GM18870 (cell line): ENCODE measurements at regions not wholly inside any gene's neighbourhood (a gene's known extent, or its start where the extent isn't known, plus 50 kb on each side); places are given as distances from the start of the nearest gene placed in this dataset.

ENCODE experiments used
- ATAC-seq: cut with Tn5 transposase; IDR thresholded peaks from one replicate; pipeline ENCODE4 v1.9.1; 2021; ENCODE audit warnings: moderate library complexity; ENCODE audit not compliant: unreplicated experiment

- no peak for ATAC-seq
Observed at GRCh38 chr3:182609575-182610156, 183.6 kb upstream of the ATP11B start.

GRCh38 chr3:182612332-182612731 lies 181.0 kb upstream of the ATP11B start:
- ATAC-seq = no peak

GRCh38 chr3:182617500-182617899 lies 175.8 kb upstream of the ATP11B start:
- ATAC-seq = no peak

DNA sequence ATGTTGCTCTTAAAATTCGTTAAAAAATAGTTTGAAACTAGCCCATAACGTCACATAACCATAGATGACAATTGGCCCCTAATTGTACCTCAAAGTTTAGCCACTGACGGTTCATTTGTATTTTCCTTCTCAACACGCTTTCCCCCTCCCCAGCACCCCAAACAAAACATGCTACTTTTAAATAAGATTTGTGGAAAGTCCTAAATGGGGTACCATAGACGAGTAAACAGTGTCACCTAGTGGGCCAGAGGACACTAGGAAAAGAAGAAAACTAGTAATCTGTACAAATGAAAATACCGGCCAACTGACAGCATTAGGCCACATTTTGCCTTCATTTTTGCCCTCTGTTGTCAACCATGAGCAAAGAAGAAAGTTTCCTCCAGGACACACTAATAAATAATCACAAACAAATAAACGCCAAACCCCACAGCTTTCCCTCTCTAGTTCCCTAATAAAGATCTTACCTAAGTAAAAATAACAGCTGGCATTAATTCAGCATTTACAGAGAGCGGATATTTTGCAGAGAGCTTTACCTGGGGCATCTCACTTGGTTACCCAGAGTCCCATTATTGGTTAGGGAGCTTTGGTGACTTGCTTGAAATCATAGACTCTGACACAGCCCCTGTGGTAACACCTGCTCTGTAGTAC lies 175.1 kb upstream of the ATP11B start:
- no peak for ATAC-seq

DNA sequence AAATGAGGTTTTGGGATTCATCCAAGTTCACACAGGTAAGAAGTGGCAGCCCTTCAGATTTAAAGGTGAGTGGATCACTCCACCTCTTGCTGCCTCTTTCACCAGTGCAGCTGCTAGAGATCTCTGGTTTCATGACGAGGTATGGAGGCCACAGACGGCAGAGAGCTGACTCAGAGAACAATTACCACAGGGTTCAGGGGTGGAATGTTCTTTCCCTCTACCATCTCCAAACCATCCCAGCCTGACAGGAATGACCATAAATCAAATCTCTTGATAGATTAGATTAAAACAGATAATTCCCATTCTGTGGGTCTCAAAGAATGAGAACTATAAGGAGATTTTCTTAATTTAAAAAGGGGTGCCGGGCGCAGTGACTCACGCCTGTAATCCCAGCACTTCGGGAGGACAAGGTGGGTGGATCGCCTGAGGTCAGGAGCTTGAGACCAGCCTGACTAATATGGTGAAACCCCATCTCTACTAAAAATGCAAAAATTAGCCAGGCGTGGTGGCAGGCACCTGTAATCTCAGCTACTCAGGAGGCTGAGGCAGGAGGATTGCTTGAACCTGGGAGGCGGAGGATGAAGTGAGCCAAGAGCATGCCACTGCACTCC lies 174.2 kb upstream of the ATP11B start:
- no peak for ATAC-seq

- ATAC-seq = no peak
Observed at GRCh38 chr3:182620723-182621434, 172.4 kb upstream of the ATP11B start.

DNA sequence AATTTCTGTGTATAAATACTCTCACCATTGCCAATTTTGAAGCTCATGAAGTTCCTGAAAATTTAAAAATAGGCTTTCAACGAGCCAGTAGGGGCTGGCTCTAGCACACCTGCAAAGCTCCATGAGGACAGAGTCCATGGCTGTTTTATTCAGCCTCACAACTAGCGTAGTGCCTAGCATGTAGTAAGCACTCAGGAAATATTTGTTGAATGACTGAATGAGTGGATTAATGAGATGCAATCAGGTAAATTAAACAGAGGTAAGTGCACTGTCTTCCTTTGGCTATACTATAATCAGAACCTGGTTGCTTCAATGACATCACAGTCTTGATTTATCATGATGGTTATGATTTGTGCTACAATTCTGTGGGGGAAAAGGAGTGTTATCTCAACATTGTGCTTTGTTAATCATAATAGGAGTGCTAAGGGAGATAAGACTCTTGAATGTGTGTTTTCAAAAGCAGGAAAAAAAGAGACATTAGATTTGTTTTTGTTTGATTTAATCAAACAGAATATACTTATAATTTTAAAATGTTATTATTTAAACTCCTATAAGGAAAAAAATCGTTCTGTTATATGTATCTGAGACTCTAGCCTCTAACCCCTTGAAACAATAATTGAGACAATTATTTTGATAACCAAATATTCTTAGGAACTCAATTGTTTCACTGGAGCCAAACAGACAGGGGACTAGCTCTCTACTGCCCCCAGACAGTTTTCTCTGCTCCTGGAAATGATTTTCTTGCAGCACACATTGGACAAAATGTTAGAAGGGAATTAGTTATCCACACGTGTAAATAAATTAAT lies 171.7 kb upstream of the ATP11B start:
- ATAC-seq = no peak

GRCh38 chr3:182622241-182622545 lies 171.1 kb upstream of the ATP11B start:
- no peak for ATAC-seq

- no peak for ATAC-seq
Observed at GRCh38 chr3:182626484-182627467, 166.5 kb upstream of the ATP11B start.

DNA sequence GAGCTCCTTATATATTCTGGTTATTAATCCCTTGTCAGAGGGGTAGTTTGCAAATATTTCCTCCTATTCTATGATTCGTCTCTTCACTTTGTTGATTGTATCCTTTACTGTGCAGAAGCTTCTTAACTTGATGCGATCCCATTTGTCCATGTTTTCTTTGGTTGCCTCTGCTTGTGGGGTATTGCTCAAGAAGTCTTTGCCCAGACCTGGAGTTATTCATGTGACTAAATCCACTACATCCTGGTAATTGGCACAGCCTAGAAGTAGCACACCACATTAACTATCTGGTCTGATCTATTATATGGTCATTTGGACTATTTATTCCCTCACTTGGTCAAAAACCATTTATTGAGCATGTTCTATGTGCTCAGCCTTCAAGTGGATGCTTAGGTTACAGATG lies 164.8 kb upstream of the ATP11B start:
- no peak for ATAC-seq

DNA sequence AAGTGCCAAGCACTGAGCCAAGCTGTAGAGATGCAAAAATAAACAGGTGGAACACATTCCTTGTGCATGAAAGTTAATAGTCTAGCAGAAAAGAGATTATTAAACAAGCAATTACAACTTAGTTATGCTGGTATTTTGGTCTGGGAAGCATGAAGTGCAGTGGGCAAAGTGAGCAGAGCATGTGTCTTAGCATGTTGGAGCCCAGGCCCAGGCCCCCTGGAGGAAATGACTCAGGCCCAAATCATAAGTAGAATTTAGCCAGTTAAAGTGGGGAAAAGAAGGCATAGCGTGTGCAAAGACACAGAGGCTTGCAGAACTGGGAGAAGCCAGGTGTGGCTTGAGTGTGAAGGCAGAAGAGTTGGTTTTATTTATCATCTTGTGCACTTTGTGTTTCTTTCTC lies 163.8 kb upstream of the ATP11B start:
- ATAC-seq = no peak

DNA sequence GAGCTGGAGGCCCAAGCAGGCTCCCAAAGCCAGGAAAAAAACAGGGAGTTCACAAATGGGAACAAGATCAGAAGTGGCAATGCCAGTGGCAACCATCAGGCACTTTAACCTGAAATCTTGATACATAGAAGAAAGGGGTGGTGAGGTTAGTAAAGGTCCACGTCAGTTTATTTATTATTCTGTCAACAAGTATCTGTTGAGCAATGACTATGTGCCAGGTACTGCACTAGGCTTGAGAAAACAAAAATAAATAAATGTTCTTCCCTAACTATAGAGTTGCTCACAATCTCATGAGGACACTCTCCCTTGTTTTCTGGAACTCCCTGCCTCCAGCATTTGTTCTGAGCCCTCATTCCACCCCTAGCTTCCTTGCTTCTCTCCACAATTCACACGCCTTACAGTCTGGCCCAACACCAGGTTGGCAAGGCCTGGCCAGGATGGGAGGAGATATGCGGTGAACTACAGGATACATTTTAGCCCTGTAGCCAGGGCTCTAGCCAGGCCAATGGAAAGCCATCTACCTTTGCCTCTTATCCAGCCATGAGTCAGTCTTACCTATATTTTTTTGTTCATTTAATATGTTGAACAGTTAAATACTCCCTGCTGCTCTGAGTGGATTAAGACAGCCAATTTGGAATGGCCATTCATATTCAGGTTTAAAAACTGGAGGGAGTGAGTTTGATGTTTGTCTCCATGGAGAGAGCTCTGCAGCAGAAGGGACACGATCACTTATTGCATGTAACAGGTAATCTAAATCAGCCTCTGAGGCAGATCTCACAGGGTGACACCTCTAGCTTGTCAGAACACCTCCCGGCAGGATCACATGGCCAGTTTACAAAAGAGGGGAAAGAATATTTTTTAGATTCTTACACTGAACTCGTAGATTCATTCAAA lies 161.9 kb upstream of the ATP11B start:
- ATAC-seq = no peak

DNA sequence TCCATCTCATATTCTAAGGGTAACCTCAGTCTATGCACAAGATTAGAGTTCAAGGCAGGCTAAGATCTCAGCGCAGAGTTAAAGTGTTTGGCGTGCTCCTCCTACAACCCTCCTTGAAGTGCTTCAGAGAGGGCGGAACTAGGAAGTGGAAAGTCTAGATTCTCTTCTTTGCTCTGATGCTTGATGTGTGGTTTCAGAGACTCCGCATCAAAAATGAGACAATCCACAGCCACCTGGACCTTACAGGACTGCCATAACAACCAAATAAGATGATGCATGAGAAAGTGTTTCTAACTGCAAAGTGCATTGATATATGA lies 161.3 kb upstream of the ATP11B start:
- no peak for ATAC-seq

- no peak for ATAC-seq
Observed at GRCh38 chr3:182633186-182633585, 160.1 kb upstream of the ATP11B start.

GRCh38 chr3:182636646-182637045 lies 156.7 kb upstream of the ATP11B start:
- no peak for ATAC-seq

- ATAC-seq = no peak
Observed at GRCh38 chr3:182637350-182638110, 155.8 kb upstream of the ATP11B start.

DNA sequence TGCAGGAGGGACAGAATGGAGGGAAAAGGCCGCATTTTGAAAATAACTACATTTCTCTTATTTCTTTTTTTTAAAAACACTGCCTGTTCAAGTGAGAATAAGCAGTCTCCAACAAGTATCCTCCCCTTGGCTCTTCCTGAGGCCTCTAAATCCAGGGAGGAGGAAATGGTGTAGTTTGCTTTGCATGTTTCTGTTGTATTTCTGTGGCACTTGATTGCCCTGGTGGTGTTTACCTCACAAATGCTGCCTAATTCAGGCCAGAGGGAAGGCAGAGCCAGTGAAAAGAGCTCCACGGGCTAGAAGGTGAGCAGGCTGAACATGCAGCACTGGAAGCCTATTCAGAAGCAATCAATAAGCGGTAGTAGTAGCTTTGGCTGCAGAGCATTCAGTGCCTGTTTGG lies 149.3 kb upstream of the ATP11B start:
- ATAC-seq = no peak

- ATAC-seq = no peak
Observed at GRCh38 chr3:182644790-182645433, 148.4 kb upstream of the ATP11B start.
